Hepatocyte (in vitro differentiated cells): ENCODE measurements at regions not wholly inside any gene's neighbourhood (a gene's known extent, or its start where the extent isn't known, plus 50 kb on each side); places are given as distances from the start of the nearest gene placed in this dataset.

ENCODE experiments used
- CTCF ChIP-seq: fragments of 200-600 bp; sonication (generic); IDR thresholded peaks from 2 replicates; pipeline ENCODE4 v1.5.1; 2016; ENCODE audit warnings: antibody characterized with exemption, mild to moderate bottlenecking; ENCODE audit not compliant: poor library complexity
- EZH2phosphoT487 ChIP-seq: fragments of 200-600 bp; sonication (generic); IDR thresholded peaks from one replicate; pipeline ENCODE4 v1.6.1; 2018; ENCODE audit warnings: antibody characterized with exemption, mild to moderate bottlenecking, low read depth, moderate library complexity; ENCODE audit not compliant: unreplicated experiment, severe bottlenecking

GRCh38 chr7:108794466-108794865 lies 224.8 kb downstream of the DNAJB9 start:
- TF ChIP-seq CTCF (no peak), EZH2phosphoT487 (no peak)
